Fibroblast of lung (primary cell): ENCODE measurements at regions not wholly inside any gene's neighbourhood (a gene's known extent, or its start where the extent isn't known, plus 50 kb on each side); places are given as distances from the start of the nearest gene placed in this dataset.

ENCODE experiments used
- CTCF ChIP-seq, 2 donors: IDR thresholded peaks in 1 of 2; conservative IDR thresholded peaks in 1 of 2; 1 replicate in 1 of 2; 2 replicates in 1 of 2; pipeline ENCODE4 v1.5.1; 2011 to 2012; ENCODE audit warnings: low read length in 2 of 2, control low read depth in 1 of 2, inconsistent platforms in 1 of 2, low read depth in 1 of 2, mild to moderate bottlenecking in 1 of 2
- EZH2 ChIP-seq: IDR thresholded peaks from 2 replicates; pipeline ENCODE4 v1.5.1; 2012; ENCODE audit warnings: low read length, control low read depth, mild to moderate bottlenecking; ENCODE audit errors: missing control alignments

GRCh38 chr9:90285946-90286345 lies 356.7 kb downstream of the DIRAS2 start:
- TF ChIP-seq EZH2 (no peak), CTCF (conservative IDR thresholded peaks at IDR 0.05 in 1 of 2, IDR thresholded peaks at IDR 0.05 in 1 of 2; ENCODE audit: low read depth in 1 of 2, low read length in 2 of 2) (no peak)
